Stimulated activated CD8-positive, alpha-beta memory T cell treated with anti-CD3 and anti-CD28 coated beads, Interleukin-12 subunit alpha, Interleukin-12 subunit beta, amount 100 ng/mL, for 1 hour (primary cell): ENCODE measurements at regions not wholly inside any gene's neighbourhood (a gene's known extent, or its start where the extent isn't known, plus 50 kb on each side); places are given as distances from the start of the nearest gene placed in this dataset.

Experiments used
- DNase-seq: peaks from one replicate; pipeline ENCODE4 v3.0.0-alpha.2; 2020; ENCODE audit warnings: low read depth

DNA sequence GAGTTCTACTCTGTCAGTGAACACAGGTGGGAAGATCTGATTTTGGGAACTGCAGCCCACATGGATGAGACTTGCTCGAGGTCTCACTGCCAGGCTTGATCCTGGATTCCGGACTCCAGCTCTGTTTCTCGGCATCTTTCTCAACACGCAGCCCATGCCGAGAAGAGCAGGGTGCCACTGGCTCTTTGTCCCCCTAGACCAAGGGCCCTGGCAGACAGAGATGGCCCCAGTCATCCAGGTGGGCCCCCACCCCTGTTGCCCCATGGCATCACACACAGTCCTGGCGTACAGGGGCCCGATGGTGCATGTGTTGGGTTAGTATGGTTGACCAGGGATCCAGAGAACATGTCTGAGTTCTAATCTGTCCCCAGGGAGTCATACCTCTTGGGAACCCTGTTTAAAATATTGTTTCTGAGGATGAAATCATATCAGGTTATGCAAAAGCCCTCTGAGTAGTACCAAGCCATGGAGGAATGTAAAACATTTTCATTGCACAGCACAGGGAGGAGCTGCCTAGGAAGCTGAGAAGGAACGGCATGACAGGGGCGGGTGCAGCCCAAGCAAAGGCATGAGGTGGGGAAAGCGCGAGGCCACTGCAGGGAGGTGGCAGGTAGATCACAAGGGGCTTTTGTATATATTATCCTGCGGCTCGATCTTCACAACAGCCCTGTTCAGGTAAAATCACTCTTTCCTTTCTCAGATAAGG, 320.6 kb downstream of the UACA start:
- no peak for DNase-seq

DNA sequence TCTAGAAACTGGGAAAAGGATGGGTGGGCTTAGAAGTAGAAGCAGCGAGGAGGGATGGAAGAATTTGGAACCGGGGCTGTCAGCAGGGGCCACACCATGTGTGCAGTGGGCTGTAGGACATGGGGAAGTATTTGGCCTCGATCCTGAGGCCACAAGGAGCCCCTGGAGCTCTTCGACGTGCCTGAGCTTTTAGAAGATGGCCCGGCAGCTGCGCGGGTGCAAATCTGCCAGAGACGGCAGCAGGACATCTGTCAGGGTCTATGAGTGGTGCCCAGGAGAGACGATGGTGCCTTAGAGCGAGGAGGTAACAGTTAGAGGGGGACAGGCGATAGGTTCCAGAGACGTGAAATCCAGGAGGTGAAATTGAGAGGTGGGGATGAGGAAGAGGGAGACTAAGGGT, 321.1 kb downstream of the UACA start:
- no peak for DNase-seq

DNA sequence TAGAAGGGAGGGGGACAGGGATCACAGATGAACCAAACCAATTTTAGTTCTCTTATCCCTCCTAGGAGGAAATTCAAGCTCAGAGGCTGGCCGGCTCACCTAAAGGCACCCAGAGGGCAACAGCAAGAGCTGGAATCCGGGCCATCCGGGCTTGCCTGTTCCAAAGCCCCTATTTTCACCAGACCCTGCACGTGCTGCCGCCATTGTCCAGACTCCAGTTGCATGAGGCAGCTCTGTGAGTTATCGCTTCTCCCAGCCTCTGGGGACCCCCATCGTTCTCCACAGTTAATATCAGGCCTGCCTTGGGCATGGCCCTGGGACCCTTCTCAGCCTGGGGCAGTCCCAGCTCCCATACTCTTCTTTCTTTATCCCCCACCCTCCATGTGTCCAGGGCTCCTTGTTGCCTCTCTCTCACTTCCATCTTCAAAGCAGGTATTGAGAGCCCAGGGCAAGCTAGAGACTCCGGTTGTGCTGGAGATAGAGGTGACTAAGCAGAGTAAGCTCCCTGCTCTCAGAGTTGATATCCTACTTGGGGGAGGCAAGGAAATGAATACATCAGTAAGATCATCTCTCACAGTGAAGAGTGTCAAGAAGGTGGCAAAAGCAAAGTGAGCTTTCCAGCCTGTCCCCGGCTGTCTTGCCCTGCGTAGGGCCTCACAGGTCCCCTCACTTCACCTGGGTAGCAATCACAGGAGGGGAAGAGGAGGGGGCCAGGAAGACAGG, 322.8 kb downstream of the UACA start:
- no peak for DNase-seq

DNA sequence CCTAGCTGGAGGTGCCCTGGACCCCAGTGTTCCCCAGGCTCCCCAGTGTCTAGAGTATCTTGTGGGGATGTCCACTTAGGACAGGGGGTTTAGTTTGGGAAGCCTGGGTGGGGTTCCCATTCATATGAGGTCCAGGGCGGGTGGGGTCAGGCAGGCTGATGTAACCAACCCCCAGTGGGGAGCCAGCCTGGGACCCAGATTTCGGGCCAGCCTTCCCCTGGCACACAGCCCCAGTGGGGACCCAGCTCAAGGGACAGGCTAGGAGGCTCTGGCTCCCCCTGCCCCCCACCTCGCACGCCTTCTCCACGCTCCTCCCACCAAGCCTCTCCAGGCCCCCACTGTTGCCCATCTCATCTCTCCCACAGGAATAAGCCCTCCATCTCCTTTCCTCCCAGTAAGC, 323.5 kb downstream of the UACA start:
- DNase-seq: no peak

DNA sequence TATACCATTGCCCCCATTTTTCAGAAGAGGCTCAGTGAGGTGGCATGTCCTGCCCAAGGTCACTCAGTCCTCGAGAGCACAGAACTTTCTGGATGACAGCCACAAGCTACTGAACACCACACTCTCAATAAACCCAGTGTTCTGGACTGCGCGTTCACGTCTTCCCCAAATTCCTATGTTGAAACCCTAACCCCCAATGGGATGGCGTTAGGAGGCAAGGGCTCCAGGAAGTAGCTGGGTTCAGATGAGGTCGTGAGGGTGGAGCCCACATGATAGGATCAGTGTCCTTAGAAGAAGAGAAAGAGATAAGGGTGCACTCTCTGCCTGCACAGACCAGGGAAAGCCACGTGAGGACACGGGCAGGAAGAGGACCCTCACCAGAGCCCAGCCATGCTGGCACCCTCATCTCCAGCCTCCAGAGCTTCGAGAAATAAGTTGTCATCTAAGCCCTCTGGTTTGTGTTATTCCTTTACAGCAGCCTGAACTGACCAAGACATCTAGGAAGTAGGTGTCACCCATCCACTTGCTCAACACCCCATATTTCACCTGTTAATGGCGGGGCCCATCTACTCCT, 324.0 kb downstream of the UACA start:
- DNase-seq: no peak

DNA sequence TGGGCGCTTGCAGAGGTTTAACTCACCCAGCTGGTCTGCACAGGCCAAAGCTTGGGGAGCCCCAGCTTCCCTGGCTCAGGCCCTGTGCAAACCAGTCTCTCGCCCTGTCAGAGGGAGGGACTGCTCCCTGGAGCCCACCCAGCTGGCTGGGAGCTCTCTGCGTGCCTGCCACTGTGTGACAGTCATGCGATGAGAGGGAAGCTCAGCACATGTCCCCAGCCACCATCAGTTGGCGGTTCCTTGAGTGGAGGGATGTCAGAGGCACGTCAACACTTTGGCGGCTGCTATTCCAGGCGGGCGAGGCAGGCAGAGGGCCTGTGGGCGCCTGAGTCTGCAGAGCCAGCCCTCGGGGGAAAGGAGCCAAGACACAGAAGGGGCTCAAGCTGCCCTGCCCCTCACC, 324.6 kb downstream of the UACA start:
- DNase-seq: no peak

DNA sequence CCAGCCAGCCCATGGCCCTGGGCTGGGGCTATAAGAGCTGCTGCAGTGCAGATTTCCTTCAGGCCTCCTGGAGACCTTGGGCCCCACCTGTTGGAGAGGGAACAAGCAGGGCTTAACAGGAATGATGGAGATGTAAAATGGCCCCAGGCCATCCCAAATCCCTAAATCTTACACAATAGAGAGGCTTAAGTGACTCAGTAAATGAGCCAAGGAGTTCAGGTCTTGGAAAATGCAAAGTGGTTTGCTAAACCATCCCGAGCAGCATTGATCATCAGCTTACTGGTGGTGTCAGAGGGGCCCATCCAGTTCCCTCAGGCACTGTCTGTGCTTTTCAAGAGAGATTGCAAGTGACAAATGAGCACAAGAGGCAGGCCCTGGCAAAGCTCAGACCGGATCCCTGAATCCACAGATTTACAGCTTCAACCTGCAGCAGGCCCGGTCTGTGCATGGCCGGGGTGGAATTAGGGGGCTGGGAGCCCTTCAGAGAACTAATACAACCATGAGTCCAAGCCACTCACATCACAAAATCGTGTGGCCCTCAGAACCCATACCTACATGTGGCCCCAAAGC, 325.4 kb downstream of the UACA start:
- DNase-seq: no peak

DNA sequence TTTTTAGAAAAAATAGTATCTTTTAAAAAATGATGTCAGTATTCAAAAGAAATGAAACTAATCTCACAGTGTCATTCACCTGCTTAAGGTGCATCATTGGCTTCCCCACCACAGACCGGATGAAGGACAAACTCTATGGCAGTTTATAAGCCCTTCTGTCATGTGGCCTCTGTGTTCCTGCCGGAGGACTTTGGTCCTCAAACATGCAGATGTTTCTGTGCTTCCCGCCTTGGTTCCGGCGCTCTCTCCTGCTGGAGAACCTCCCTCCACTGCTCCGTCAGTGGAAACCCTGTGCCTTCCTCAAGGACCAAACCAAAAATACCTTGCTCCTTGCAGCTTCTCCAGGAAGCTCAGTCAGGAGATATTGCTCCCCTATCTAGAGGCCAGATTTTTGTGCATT, 326.3 kb downstream of the UACA start:
- DNase-seq: no peak

DNA sequence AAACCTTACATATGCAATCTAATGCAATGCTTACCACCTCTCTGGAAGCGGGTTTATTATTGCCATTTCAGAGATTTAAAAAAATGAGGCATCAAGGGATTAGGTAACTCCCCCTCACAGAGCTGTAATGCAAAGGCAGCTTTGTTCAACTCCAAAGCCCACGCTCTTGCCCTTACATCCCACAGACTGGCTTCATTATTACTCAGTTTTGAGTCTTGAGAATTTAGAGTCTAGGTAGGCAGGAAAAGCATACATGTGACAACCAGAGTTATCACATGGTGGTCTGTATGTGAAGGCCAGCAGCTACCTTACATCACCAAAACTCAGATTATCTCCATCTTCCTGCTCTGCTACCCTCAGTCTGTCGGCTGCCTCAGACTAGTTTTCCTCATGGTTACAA, 326.9 kb downstream of the UACA start:
- DNase-seq: no peak

DNA sequence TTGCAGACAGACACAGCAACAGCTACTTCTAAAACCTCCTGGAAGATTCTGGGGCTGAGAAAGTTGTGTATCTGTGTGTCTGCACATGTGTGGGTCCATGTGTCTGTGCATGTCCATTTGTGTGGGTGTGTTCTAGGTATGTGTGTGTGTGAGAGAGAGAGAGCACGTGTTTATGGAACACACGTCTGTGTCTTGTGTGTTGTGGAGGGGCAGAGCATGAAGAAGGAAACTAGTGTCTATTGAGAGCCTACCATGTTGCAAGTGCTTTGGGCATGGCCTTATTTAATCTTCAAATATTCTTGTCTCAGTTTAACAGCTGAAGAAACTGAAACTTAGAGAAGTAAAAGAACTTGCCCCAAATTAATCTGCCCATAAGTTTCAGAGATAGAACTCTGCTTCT, 327.5 kb downstream of the UACA start:
- DNase-seq: no peak

DNA sequence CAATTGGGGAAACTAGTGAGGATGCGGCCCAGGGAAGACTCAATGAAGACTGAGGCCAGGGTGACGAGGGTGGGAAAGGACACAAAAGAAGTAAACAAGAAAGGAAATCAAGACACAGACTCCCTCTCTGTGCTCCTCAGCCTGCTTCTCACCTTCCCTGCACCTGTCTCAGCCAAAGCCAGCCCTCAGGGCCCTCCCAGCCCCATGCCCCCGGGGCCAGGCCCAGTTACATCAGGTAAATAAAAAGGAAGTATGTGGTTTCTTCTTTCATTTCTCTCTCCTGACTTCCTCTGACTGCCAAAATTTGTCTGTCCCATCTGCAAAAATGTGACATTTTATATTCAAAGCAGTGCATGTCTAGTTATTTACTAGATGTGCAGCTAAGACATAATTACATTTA, 328.0 kb downstream of the UACA start:
- no peak for DNase-seq

DNA sequence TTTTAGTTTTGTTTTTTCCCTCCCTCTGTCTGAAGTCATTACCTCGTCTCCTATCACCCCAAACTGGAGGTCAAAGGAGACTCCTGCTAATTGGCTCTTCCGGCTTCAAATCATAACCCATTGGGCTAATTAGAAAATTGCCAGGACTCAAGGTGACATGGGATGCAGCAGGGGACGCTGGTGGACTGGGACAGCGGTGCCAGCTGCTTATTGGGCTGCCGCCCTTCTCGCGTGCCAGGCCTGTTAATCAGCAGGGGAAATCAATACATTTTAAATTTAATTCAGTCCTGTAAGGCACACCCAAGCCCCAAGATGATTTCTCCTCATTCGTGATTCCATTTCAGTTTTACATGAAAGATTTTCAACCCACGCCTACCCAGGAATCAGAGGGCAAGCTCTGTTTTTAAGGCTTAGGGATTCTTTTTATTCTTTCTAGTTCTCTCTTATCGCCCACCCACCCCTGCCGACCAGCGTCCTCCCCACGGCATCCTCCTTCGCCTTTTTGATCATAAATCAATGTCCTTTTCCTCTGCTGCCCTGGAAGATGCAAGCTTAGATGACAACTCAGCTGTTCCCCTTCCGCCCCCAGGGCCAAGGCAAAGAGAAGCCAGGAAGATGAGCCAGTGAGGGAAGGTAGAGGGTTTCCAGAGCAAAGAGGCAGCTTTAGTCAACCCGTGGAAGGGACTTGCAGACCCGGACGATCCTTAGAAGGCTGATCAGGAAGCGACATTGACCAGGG, 329.6 kb downstream of the UACA start:
- no peak for DNase-seq

DNA sequence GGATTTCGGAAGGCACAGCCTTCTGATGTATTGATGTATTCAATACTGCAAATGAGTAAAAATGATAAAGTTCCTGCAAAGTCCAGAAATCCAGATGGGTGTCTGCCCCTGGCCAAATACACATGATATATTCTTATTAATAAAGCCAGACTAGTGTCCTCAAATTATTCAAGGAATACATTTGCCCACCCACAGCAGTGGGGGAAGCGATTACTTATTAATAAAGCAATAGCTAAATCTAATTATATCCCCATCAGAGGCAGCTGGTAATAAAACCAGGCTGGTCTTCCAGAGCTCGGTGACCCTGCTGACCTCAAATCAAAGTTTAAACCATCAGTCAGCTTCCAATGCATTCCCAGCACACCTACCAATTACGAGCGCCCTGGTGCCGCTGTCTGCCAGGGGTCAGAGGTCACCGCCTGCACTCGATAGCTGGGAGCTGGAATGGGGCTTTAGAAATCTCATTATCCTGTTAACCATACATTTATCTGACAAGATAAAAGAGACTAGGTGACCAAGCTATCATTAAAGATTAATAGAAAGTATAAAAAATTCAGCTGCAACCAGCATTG, 330.3 kb downstream of the UACA start:
- DNase-seq: no peak

DNA sequence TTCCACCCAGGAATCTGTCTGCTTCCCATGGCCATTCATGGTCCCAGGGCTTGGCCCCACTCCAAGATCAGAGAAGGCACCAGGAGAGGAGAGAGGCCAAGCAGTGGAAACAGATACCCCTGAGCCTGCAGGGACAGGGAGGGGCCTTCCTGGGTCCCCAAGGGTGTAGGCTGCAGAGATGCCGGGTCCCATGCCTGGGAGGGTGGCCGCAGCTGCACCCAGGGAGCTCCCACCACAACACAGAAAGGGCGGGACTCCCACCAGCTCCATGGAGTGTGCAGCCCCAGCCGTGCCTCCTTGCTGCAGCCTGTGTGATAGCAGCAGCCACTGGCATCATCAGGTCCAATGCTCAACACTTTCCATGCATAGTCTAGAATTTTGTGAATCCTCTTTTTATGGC, 331.5 kb downstream of the UACA start:
- no peak for DNase-seq

DNA sequence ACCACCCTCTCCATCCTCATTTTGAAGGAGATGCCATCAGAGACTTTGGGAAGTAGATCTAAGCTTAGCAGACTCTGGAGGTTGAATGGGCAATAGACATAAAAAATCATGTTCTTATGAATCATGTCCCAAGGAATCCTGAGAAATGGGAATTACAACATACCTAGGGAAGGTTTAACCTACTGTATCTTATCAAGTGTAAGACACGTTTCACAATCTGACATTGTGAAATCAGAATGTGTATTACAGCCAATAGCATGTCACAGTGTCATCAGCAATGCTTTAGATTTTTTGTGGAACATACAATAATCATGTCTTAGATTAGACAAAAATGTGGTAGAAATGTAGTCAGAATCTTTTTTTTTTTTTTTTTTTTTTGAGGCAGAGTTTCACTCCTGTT, 332.4 kb upstream of the TLE3 start:
- no peak for DNase-seq

DNA sequence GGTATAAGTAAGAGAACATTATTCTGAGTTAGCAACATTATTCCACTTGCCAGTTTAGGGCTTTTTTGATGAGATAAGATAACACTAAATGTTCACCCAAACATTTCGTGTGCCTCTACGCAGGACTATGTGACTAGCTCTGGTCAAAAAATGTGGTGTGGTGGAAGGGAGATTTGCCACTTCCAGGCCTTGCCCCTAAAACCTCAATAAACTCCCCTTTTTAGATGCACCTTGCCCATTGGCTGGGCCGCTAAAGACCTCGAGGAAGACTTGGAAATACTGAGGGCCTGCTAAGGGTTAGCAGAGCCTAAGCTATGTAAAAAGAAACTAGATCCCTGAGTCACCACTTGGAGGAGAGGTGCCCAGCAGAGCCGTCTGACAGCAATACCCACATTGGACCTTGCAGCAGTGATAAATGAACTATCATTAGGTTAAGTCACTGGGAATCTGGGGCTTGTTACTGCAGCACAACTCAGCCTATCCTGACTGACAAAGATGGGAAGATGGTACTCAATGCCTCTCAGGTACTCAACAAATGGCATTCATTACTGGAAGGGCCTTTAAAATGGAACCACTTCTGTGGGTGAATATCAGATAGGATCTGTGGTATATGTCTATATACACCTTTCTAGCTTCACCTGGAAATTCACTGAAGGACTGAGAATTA, 331.5 kb upstream of the TLE3 start:
- no peak for DNase-seq

DNA sequence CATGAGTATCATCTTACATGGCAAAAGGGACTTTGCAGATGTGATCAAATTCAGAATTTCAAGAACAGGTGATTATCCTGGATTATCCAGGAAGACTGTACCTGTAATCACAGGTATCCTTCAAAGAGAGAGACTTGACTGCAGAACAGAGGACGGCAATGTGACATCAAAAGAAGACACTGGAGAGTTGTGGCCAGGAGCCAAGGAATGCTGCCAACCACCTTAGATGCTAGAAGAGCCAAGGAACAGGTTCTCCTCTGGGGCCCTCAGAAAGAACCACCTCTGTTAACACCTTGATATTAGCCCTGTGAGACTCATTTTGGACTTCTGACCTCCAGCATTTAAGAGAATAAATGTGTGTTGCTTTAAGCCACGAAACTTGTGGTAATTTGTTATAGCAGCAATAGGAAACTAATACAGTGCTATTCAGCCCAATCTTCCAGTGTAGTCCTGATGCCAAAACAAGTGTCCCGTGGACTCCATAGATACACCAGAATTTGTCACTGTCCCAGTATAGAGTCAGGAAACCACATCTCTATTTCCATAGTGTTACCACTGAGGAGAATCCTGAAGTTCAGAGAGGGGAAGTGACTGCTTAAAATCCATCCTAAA, 330.6 kb upstream of the TLE3 start:
- no peak for DNase-seq

DNA sequence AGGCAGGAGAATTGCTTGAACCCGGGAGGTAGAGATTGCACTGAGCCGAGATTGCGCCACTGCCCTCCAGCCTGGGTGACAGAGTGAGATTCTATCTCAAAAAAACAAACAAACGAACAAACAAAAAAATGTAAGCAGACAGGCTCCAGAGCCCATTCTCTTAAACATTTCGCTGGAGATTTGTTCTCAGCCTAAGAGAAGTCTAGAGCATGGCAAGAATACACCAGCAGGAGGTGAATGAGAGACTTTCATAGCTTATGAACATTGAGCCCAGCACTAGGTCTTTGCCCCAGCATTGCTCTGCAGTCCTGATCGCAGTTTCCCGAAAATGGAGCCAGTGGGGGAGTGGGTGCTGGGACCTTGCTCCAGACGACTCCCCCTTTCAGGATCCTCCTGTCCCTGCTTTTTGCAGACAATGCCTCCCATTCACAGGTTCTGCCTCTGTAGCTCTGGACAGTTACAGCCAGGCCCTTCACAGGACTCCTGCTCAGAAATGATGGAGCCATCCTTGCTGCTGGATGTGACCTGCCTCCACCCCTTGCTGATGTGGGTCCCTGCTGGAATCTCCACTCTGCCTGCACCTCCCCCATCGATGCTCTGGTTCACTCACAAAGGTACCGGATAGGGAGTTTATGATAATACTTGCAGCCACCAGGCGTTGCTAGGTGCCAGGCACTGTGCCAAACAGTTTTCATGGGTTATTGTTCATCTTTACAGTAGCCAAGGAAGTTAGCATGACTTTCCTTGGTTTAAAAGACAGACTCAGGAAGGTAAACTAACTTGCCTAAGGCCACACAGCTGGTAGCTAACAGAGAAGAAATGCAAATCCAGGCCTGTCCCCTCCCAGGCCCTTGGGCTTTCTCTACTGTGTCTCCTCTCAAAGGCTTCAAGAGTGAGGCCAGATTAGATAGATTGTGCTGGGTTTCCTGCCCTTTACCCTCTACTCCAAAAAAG, 329.7 kb upstream of the TLE3 start:
- DNase-seq: no peak

DNA sequence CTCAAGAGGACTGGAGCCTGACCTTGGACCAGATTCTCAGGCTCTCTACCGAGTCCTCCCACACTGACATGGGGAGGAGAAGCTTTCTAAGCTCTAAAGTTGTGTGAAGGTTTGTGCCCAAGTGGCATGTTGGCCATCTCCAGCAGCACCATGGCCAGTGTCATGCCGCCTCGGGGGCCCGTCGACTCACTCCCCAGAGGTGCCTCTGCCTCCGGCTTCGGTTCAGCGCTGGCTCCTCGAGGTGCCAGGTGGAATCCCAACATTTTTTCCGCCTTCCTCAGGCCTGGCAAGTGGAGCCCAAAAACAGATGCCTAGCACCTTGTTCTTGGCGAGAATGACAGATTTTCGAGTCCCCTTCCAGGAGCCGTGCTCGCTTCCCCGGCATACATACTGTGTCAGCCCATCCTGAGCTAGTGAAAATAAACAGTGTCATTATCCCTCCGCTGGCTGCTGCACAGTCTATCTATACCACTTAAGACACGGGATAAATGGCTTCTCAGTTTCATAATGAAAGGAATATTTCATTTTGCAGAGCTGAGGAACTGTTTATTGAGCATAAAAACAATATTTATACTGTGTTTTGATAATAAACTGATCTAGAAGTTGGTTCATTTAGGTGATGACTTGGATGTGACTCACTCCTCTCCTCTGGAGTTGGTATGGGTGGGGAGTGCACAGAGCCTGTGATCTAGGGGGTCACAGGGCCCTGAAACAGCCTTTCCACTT, 328.5 kb upstream of the TLE3 start:
- DNase-seq: no peak
